Progenitor cell of endocrine pancreas (in vitro differentiated cells): ENCODE measurements at regions not wholly inside any gene's neighbourhood (a gene's known extent, or its start where the extent isn't known, plus 50 kb on each side); places are given as distances from the start of the nearest gene placed in this dataset.

Experiments used
- DNase-seq: peaks from one replicate; pipeline ENCODE4 v3.0.0; 2021; ENCODE audit warnings: low spot score; ENCODE audit not compliant: unreplicated experiment
- H3K27ac Mint-ChIP-seq: 2 replicates; pipeline ENCODE4 v1.8.0; 2021; ENCODE audit warnings: mild to moderate bottlenecking, moderate library complexity, mixed read lengths
- H3K27me3 Mint-ChIP-seq: 2 replicates; pipeline ENCODE4 v1.8.0; 2021; ENCODE audit warnings: mixed read lengths
- H3K36me3 Mint-ChIP-seq: 2 replicates; pipeline ENCODE4 v1.8.0; 2022; ENCODE audit warnings: mixed read lengths; ENCODE audit not compliant: insufficient read depth
- H3K4me1 Mint-ChIP-seq: 2 replicates; pipeline ENCODE4 v1.8.0; 2021; ENCODE audit warnings: low read depth, mixed read lengths
- H3K4me3 Mint-ChIP-seq: 2 replicates; pipeline ENCODE4 v1.8.0; 2021; ENCODE audit warnings: low read depth, mild to moderate bottlenecking, moderate library complexity, mixed read lengths
- H3K9me3 Mint-ChIP-seq: 2 replicates; pipeline ENCODE4 v1.8.0; 2021; ENCODE audit warnings: low read depth, mixed read lengths
- TF ChIP-seq, protein P1 (sequence below): fragments of 200-600 bp; sonication (generic); IDR thresholded peaks from one replicate; pipeline ENCODE4 v1.5.0; 2021; ENCODE audit warnings: antibody characterized with exemption, mild to moderate bottlenecking; ENCODE audit not compliant: unreplicated experiment

DNA sequence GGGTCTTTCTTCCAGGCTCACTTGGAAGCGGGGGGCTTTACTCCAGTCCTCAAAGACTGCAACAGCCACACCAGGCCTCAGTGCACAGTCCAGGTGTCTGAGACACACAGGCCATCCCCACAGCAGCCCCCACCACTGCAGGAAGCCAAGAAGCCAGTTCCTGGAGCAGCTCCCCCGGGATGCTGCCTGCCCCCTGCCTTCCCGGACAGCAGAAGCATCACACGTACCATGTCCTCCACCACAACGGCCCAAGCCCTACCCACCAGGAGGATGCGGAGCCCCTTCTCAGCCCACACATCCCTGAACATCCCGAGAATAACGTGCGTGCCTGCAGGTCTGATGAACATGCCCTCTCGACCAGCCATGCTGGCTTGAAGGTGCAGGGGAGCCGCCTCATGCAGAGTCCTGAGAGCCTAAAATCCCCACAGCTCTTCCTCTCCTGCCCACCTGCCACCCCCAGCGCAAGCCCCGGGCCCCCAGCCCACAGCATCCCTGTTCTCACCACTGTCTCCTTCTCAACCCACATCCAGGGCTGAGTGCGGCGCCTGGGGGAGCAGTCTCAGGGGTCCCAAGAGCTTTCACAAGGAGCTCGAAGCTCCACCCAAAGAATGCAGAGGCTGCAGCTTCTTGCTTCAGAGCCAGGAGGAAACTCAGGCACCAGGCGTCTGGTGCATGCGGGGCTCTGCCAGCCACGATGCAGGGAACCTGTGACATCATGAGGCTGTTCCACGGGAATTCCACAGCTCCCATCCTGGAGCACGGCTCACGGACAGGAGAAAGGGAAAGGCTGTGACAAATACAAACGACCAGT, 209.6 kb downstream of the BRD1 start:
- H3K9me3 Mint-ChIP-seq = peaks cover 4% of the 10 kb centered on the region
- H3K27me3 Mint-ChIP-seq = peaks cover 20% of the 10 kb centered on the region
- TF ChIP-seq, protein P1, sequence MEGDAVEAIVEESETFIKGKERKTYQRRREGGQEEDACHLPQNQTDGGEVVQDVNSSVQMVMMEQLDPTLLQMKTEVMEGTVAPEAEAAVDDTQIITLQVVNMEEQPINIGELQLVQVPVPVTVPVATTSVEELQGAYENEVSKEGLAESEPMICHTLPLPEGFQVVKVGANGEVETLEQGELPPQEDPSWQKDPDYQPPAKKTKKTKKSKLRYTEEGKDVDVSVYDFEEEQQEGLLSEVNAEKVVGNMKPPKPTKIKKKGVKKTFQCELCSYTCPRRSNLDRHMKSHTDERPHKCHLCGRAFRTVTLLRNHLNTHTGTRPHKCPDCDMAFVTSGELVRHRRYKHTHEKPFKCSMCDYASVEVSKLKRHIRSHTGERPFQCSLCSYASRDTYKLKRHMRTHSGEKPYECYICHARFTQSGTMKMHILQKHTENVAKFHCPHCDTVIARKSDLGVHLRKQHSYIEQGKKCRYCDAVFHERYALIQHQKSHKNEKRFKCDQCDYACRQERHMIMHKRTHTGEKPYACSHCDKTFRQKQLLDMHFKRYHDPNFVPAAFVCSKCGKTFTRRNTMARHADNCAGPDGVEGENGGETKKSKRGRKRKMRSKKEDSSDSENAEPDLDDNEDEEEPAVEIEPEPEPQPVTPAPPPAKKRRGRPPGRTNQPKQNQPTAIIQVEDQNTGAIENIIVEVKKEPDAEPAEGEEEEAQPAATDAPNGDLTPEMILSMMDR = no peak
- no peaks in the 10 kb centered on the region for H3K36me3 Mint-ChIP-seq
- no peaks in the 10 kb centered on the region for H3K4me1 Mint-ChIP-seq
- no peak overlapping the region for H3K27ac Mint-ChIP-seq
- H3K4me3 Mint-ChIP-seq = no peak overlapping the region
- no peak for DNase-seq

DNA sequence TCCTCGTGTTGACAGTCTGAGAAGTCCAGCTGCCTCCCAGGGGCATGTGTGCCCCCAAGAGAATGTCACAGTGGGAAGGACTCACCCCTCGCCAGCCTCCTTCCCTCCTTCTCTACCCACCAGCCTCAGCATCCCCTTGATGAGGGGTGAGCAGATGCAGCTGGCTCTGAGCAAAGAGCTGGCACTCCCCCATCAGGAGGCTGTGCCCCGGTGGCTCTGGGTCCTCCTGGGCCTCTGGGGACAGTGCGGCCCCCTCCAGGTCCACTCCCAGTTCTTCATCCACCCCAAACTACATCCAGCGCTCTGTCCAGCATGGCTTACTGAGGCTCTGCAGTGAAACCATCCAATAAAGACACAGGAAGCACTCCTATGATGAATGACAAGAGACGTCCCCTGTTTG, 210.4 kb downstream of the BRD1 start:
- Mint-ChIP-seq H3K9me3 (peaks cover 9% of the 10 kb centered on the region), H3K27me3 (peaks cover 20% of the 10 kb centered on the region), H3K4me3 (no peak overlapping the region), H3K36me3 (no peaks in the 10 kb centered on the region), H3K4me1 (no peaks in the 10 kb centered on the region), H3K27ac (no peak overlapping the region)
- TF ChIP-seq, protein P1 = no peak
- no peak for DNase-seq

DNA sequence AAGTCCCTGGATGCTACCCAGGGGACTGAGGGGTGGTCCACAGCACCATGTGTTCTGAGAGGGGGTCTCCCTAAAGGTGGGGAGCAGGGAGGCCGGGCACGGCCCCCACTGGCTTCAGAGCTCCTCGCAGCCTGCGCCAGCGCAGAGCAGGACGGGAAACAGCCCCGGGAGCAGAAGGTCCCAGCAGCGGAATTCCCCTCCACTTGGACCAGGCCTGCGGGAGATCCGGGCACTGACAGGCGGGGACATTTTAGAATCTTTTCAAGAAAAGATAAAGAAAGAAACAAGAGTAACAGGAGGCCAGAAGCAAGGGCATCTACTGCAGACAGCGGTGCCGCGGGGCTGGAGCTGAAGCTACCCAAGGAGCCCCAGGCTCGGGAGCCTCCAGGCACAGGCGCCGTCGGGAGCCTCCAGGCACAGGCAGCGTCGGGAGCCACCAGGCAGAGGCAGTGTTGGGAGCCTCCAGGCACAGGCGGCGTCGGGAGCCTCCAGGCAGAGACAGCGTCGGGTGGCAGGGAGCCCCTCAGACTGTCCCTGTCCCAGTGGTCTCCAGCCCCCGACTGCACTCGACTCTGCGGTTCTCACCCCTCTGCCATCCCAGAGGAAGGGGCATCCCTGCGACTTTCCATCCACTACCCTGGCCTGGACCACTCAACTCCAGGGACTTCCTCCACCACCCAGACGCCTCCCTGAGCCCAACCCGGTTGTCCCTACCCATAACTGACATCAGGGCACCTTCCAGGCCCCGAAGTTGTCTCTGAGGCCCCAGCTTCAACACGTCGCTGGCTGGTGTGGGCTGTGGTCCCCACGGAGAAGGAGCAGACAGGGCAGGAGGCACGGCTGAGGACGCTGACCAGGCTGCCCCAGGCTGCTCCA, 211.1 kb downstream of the BRD1 start:
- H3K4me1 Mint-ChIP-seq = no peaks in the 10 kb centered on the region
- TF ChIP-seq, protein P1 = no peak
- H3K27me3 Mint-ChIP-seq = peaks cover 20% of the 10 kb centered on the region
- H3K9me3 Mint-ChIP-seq = peaks cover 9% of the 10 kb centered on the region
- no peaks in the 10 kb centered on the region for H3K36me3 Mint-ChIP-seq
- no peak overlapping the region for H3K4me3 Mint-ChIP-seq
- no peak for DNase-seq
- no peak overlapping the region for H3K27ac Mint-ChIP-seq

DNA sequence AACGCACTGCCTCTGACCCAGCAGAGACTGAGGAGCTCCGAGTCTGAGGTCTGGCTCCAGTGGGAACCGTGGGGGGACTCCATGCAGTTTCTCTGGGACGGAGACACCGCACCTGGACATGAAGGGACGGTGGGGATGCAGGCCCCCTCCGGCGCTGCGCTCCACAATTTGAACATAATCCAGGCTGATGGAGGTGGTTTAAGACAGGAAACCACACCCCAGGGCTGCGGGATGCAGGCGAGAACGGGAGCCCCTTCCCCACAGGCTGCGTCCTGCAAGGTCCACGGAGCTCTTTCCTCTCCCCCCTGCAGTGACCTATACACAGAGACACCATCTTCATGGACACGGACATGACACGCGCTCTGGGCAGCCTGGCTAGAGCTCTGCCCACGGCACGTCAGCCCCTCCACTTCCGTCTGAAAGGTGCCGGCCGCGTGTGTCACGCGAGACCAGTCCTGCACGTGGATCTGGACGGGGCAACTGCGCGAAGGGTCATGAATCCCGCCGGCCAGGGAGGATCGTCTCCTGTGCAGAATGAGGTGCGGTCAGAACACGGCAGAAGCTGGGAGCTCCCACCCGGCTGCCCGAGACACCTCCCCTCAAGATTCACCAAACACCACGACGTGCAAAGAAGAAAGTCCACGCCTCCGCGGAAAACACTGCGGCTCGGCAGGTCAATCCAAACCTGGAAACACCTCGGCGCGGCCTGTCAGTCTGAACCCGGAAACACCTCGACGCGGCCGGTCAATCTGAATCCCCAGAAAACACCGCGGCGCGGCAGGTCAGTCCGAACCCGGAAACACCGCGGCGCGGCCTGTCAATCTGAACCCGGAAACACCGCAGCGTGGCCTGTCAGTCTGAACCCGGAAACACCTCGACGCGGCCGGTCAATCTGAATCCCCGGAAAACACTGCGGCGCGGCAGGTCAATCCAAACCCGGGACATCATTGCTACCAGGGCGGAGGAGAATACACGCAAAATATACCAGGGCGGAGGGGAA, 212.4 kb downstream of the BRD1 start:
- H3K36me3 Mint-ChIP-seq = no peaks in the 10 kb centered on the region
- no peaks in the 10 kb centered on the region for H3K4me1 Mint-ChIP-seq
- TF ChIP-seq, protein P1 = no peak
- peaks cover 9% of the 10 kb centered on the region for H3K9me3 Mint-ChIP-seq
- H3K27ac Mint-ChIP-seq = no peak overlapping the region
- no peak for DNase-seq
- no peak overlapping the region for H3K4me3 Mint-ChIP-seq
- H3K27me3 Mint-ChIP-seq = peaks cover 16% of the 10 kb centered on the region
